ENCODE measurements at regions not wholly inside any gene's neighbourhood (a gene's known extent, or its start where the extent isn't known, plus 50 kb on each side); places are given as distances from the start of the nearest gene placed in this dataset.
A peak's percentile ranks its signal among the peaks of the same experiment; 100 is the strongest.

GRCh38 chr3:130596484-130596883 lies 79.5 kb downstream of the COL6A6 start:
- TF ChIP-seq POLR2A (IDR thresholded peaks at IDR 0.05; ENCODE audit: extremely low read depth, insufficient read length) (no peak), MYC (IDR thresholded peaks at IDR 0.05; ENCODE audit: low read depth, low read length) (no peak), MAX (IDR thresholded peaks at IDR 0.05; ENCODE audit: low read depth, low read length) (no peak), CTCF (IDR thresholded peaks at IDR 0.05; ENCODE audit: low read depth, low read length) (no peak)
- DNase-seq (ENCODE audit: low read depth): no peak
- H3K4me3 ChIP-seq (ENCODE audit: low read depth, low read length): no peak overlapping the region

GRCh38 chr3:130601442-130601971 lies 84.5 kb downstream of the COL6A6 start:
- no peak overlapping the region for H3K4me3 ChIP-seq (ENCODE audit: low read depth, low read length)
- DNase-seq (ENCODE audit: low read depth): no peak
- TF ChIP-seq CTCF (IDR thresholded peaks at IDR 0.05; ENCODE audit: low read depth, low read length): no peak

GRCh38 chr3:130604806-130605205 lies 87.8 kb downstream of the COL6A6 start:
- peak; percentile 46 for DNase-seq (ENCODE audit: low read depth)
- H3K4me3 ChIP-seq (ENCODE audit: low read depth, low read length): no peak overlapping the region
- TF ChIP-seq MYC (IDR thresholded peaks at IDR 0.05; ENCODE audit: low read depth, low read length) (no peak), CTCF (IDR thresholded peaks at IDR 0.05; ENCODE audit: low read depth, low read length) (no peak), MAX (IDR thresholded peaks at IDR 0.05; ENCODE audit: low read depth, low read length) (no peak), POLR2A (IDR thresholded peaks at IDR 0.05; ENCODE audit: extremely low read depth, insufficient read length) (no peak)

- no peak for DNase-seq (ENCODE audit: low read depth)
- H3K4me3 ChIP-seq (ENCODE audit: low read depth, low read length): no peak overlapping the region
- no peak for TF ChIP-seq CTCF (IDR thresholded peaks at IDR 0.05; ENCODE audit: low read depth, low read length)
Observed at GRCh38 chr3:130606336-130606735, 89.4 kb downstream of the COL6A6 start.

GRCh38 chr3:130607553-130608154 lies 90.7 kb downstream of the COL6A6 start:
- DNase-seq (ENCODE audit: low read depth): no peak
- no peak for TF ChIP-seq CTCF (IDR thresholded peaks at IDR 0.05; ENCODE audit: low read depth, low read length)
- no peak for TF ChIP-seq POLR2A (IDR thresholded peaks at IDR 0.05; ENCODE audit: extremely low read depth, insufficient read length)
- no peak for TF ChIP-seq MYC (IDR thresholded peaks at IDR 0.05; ENCODE audit: low read depth, low read length)
- no peak for TF ChIP-seq MAX (IDR thresholded peaks at IDR 0.05; ENCODE audit: low read depth, low read length)
- no peak overlapping the region for H3K4me3 ChIP-seq (ENCODE audit: low read depth, low read length)

Measured in NB4 (cell line).